Suprapubic skin (tissue), 4 donors: ENCODE measurements at regions not wholly inside any gene's neighbourhood (a gene's known extent, or its start where the extent isn't known, plus 50 kb on each side); places are given as distances from the start of the nearest gene placed in this dataset.

Experiments
- DNase-seq, 2 donors: peaks; one replicate each; pipeline ENCODE4 v3.0.0-alpha.2; 2019; ENCODE audit warnings: low spot score in 2 of 2
- H3K27ac ChIP-seq: fragments of 200-600 bp; sonication (generic); one replicate; pipeline ENCODE4 v1.5.1; 2019
- H3K27me3 ChIP-seq: fragments of 200-600 bp; sonication (generic); one replicate; pipeline ENCODE4 v1.5.1; 2019
- H3K36me3 ChIP-seq: fragments of 200-600 bp; sonication (generic); one replicate; pipeline ENCODE4 v1.5.1; 2019
- H3K4me1 ChIP-seq: fragments of 200-600 bp; sonication (generic); one replicate; pipeline ENCODE4 v1.5.1; 2019
- H3K4me3 ChIP-seq: fragments of 200-600 bp; sonication (generic); one replicate; pipeline ENCODE4 v1.5.1; 2019; ENCODE audit warnings: mild to moderate bottlenecking
- H3K9me3 ChIP-seq: fragments of 200-600 bp; sonication (generic); one replicate; pipeline ENCODE4 v1.5.1; 2019
- EP300 ChIP-seq: sonication (generic); formaldehyde crosslinking; IDR thresholded peaks from one replicate; pipeline ENCODE4 v1.6.1; 2017; ENCODE audit warnings: antibody characterized with exemption
- POLR2A ChIP-seq, 2 donors: fragments of 450-650 bp; IDR thresholded peaks; one replicate each; pipeline ENCODE4 v1.6.1; 2017; ENCODE audit warnings: antibody characterized with exemption in 2 of 2, mild to moderate bottlenecking in 2 of 2, moderate library complexity in 2 of 2
- POLR2AphosphoS5 ChIP-seq, 3 donors: sonication (generic); formaldehyde crosslinking; IDR thresholded peaks; one replicate each; pipeline ENCODE4 v1.6.1; 2017; ENCODE audit warnings: antibody characterized with exemption in 3 of 3
- WGBS: methylation state at CpG from one replicate; pipeline ENCODE4 v1.1.5; 2018; 5-methylcytosine and 5-hydroxymethylcytosine counted together
- TF ChIP-seq, protein P1 (sequence below), 2 donors: fragments of 200-600 bp in 1 of 2; fragments of 450-650 bp in 1 of 2; sonication (generic) in 1 of 2; IDR thresholded peaks; one replicate each; pipeline ENCODE4 v1.5.1; 2016 to 2019; ENCODE audit warnings: antibody characterized with exemption in 2 of 2, mild to moderate bottlenecking in 1 of 2, moderate library complexity in 1 of 2

- WGBS, result 59% methylated on average over 6 of the region's 6 CpGs
- TF ChIP-seq, protein P1, sequence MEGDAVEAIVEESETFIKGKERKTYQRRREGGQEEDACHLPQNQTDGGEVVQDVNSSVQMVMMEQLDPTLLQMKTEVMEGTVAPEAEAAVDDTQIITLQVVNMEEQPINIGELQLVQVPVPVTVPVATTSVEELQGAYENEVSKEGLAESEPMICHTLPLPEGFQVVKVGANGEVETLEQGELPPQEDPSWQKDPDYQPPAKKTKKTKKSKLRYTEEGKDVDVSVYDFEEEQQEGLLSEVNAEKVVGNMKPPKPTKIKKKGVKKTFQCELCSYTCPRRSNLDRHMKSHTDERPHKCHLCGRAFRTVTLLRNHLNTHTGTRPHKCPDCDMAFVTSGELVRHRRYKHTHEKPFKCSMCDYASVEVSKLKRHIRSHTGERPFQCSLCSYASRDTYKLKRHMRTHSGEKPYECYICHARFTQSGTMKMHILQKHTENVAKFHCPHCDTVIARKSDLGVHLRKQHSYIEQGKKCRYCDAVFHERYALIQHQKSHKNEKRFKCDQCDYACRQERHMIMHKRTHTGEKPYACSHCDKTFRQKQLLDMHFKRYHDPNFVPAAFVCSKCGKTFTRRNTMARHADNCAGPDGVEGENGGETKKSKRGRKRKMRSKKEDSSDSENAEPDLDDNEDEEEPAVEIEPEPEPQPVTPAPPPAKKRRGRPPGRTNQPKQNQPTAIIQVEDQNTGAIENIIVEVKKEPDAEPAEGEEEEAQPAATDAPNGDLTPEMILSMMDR (IDR thresholded peaks at IDR 0.05), result no peak
- no peak for TF ChIP-seq POLR2AphosphoS5 (IDR thresholded peaks at IDR 0.05)
- H3K36me3 ChIP-seq, result no peaks in the 10 kb centered on the region
- no peaks in the 10 kb centered on the region for H3K9me3 ChIP-seq
- DNase-seq, result no peak
- H3K4me1 ChIP-seq, result no peaks in the 10 kb centered on the region
- H3K27ac ChIP-seq, result no peak overlapping the region
- H3K27me3 ChIP-seq, result no peaks in the 10 kb centered on the region
- no peak overlapping the region for H3K4me3 ChIP-seq
These were observed 507.9 kb downstream of the IPMK start for GRCh38 chr10:57759777-57760176.

DNA sequence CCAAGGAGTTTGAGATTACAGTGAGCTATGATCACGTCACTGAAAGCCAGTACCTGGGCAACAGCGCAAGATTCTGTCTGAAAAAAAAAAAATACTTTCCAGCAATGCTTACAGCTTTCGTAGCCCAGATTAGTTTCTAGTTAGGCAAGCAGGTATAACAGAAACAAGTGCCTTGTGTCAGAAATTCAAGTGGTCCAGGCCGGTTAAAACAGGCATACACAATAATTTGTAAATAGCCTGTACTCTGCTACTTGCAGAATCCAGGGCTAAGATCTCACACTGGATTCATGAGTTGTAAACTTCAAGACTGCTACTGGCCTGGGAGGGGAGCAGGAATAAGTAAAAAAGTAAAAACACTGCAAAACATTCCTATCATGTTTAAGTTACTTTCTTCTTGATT is 512.9 kb downstream of the IPMK start:
- DNase-seq, result no peak
- Histone ChIP-seq H3K4me1 (no peaks in the 10 kb centered on the region), H3K27ac (no peak overlapping the region), H3K4me3 (no peak overlapping the region), H3K27me3 (no peaks in the 10 kb centered on the region), H3K36me3 (no peaks in the 10 kb centered on the region), H3K9me3 (no peaks in the 10 kb centered on the region)
- 62% methylated on average over 4 of the region's 4 CpGs for WGBS
- TF ChIP-seq POLR2AphosphoS5 (IDR thresholded peaks at IDR 0.05), result no peak
- TF ChIP-seq, protein P1 (IDR thresholded peaks at IDR 0.05), result no peak
- TF ChIP-seq POLR2A (IDR thresholded peaks at IDR 0.05), result no peak
- no peak for TF ChIP-seq EP300

- Histone ChIP-seq H3K27ac (no peak overlapping the region), H3K4me3 (no peak overlapping the region), H3K9me3 (peaks cover 5% of the 10 kb centered on the region), H3K4me1 (no peaks in the 10 kb centered on the region), H3K27me3 (no peaks in the 10 kb centered on the region), H3K36me3 (no peaks in the 10 kb centered on the region)
- 85% methylated on average over 1 of the region's 1 CpG for WGBS
- TF ChIP-seq POLR2A (IDR thresholded peaks at IDR 0.05) (no peak), EP300 (no peak), POLR2AphosphoS5 (IDR thresholded peaks at IDR 0.05) (no peak)
- TF ChIP-seq, protein P1 (IDR thresholded peaks at IDR 0.05), result no peak
- DNase-seq, result no peak
These were observed 524.0 kb downstream of the IPMK start for GRCh38 chr10:57743711-57744110.

DNA sequence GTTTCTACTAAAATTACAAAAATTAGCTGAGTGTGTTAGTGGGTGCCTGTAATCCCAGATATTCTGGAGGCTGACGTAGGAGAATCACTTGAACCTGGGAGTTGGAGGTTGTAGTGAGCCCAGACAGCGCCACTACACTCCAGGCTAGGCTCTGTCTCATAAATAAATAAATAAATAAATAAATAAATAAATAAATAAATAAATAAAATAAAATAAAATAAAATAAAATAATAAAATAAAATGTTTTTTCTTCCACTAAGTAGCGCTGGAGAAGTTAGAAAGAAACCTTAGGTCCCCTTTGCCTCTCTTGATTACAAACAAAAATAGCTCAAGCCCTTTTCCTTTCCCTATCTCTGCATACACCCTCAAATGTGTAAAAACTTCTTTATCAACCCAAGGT is 525.9 kb downstream of the IPMK start:
- Histone ChIP-seq H3K36me3 (no peaks in the 10 kb centered on the region), H3K9me3 (no peaks in the 10 kb centered on the region), H3K4me1 (no peaks in the 10 kb centered on the region), H3K27ac (no peak overlapping the region), H3K4me3 (no peak overlapping the region), H3K27me3 (no peaks in the 10 kb centered on the region)
- WGBS, result 84% methylated on average over 3 of the region's 3 CpGs
- DNase-seq, result no peak
- TF ChIP-seq POLR2A (IDR thresholded peaks at IDR 0.05) (no peak), EP300 (no peak)
- TF ChIP-seq, protein P1 (IDR thresholded peaks at IDR 0.05), result no peak

DNA sequence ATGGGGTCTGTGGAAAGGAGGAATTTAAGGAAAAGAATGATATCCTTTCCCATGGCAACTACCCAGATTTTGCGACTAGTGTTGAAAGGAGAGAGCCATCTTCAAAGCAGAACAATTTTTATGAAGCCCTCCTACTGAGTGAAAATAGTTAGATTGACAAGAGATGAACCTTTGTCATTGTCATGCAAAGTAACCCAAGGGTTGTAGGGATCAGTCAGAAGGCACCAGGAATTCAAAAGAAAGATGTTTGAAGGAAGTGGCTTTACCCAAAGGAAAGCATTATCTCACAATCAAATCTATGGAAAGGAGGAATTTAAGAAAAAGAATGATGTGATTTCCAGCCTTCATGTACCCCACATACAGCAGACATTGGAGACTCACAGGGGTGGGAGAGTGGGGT is 544.4 kb downstream of the IPMK start:
- no peak overlapping the region for H3K4me3 ChIP-seq
- no peaks in the 10 kb centered on the region for H3K36me3 ChIP-seq
- no peaks in the 10 kb centered on the region for H3K27me3 ChIP-seq
- WGBS, result 78% methylated on average over 1 of the region's 1 CpG
- no peak for DNase-seq
- no peaks in the 10 kb centered on the region for H3K9me3 ChIP-seq
- no peaks in the 10 kb centered on the region for H3K4me1 ChIP-seq
- H3K27ac ChIP-seq, result no peak overlapping the region
- no peak for TF ChIP-seq EP300
- no peak for TF ChIP-seq POLR2A (IDR thresholded peaks at IDR 0.05)
- TF ChIP-seq POLR2AphosphoS5 (IDR thresholded peaks at IDR 0.05), result no peak
- TF ChIP-seq, protein P1 (IDR thresholded peaks at IDR 0.05), result no peak
